Amniotic stem cell (primary cell): ENCODE measurements at regions not wholly inside any gene's neighbourhood (a gene's known extent, or its start where the extent isn't known, plus 50 kb on each side); places are given as distances from the start of the nearest gene placed in this dataset.
A peak's percentile ranks its signal among the peaks of the same experiment; 100 is the strongest.

Experiments used
- DNase-seq: peaks from one replicate; lab custom pipeline; 2025; lab: John Stamatoyannopoulos, UW

DNA sequence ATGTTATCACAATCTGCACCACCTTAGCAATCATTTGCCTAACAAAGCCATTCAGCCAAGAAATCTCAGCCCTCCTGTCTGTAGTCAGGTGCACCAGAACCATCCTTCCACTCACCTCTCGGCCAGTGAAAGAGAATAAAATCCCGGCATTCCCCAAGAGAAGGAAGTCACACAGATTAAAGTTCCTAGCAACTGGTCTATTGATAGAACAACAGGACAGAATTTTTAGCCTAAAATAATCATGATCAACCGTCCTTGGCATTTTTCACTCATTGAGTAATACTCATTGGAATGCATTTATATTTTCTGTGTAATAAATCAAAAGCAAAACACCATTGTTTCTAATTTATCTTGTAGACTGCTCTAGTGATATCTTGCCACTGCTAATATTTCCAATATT lies 85.7 kb upstream of the CDH4 start:
- DNase-seq, result no peak

DNA sequence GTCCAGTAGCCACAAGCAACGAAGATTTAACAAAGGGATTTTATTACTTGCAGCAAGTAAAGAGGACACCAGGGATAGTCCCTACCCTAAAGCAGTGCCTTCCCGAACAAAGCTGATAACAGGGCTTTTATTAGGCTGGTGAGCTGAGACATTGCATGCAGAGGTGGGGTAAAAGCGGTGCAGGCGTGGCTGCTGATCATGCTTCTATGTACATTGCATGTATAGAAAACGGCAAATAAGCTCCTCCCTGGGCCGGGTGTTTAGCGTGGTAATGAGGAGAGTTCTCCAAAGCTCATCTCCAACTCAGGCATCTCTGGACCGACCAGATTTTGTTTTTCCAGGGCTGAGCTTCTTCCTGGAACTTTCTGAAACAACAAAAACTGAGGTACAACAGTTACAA lies 83.5 kb upstream of the CDH4 start:
- DNase-seq, result no peak

DNA sequence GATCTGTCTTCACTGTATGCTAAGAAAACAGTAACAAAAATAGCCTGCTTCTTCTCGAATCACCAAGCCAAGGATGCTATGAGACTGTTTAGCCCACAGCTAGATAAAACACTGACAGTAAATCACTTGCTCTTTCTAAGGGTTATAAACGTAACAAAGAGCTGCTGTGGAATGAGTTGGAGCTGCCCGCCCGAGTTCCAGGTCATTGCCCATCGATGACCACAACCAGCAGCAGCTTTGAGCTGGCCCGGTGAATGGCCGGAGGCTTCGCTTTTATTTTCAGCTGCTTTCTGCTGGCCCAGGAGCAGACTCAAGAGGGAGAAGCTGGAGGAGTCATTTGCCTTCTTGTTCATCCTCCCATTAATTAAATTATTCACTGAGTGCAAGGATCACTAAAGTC lies 82.2 kb upstream of the CDH4 start:
- DNase-seq, result no peak

DNA sequence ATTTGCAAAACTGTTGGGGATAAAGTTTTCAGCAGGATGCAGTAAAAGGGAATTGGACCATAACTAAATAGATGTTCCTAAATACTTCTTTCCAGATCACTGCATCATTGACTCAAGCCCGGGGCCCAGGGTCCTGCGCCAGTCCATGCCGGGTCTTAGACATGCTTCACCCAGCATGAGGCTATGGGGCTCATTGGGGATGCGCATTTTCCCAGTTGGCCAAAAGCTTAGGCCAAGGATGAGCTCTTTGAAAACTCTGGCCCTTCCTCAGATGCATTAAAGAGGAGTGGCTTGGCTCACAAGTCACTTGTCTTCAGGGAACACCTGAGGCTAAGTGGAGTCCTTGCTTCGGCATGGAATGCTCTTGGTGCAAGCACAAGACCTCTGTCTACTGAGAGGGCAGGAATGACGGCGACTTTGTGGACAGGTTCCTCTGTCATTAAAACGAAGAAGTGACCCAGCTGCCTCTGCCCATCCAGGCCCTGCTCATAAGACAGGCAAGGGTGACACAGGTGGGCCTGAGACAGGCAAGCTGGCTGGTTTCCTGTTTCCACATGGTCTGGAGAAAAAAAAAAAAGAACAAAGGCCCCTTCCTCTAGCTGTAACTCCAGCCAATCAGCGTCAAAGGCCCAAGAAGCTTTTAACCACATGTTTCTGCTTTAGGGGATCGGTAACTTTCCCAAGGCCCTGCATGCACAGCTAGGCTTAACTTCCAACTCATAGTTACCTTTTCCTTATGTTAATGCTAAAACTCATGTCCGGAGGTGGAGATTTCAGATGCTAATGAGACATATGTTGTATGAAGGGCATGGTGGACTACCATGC lies 81.4 kb upstream of the CDH4 start:
- DNase-seq, result no peak

DNA sequence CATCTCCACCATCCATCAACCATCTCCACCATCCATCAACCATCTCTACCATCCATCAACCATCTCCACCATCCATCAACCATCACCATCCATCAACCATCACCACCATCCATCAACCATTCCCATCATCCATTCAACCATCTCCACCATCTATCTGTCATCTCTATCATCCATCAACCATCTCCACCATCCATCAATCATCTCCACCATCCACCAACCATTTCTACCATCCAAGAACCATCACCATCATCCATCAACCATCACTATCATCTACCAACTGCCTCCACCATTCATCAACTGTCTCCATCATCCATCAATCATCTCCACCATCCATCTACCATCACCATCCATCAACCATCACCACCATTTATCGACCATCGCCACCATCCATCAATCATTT lies 78.8 kb upstream of the CDH4 start:
- no peak for DNase-seq

DNA sequence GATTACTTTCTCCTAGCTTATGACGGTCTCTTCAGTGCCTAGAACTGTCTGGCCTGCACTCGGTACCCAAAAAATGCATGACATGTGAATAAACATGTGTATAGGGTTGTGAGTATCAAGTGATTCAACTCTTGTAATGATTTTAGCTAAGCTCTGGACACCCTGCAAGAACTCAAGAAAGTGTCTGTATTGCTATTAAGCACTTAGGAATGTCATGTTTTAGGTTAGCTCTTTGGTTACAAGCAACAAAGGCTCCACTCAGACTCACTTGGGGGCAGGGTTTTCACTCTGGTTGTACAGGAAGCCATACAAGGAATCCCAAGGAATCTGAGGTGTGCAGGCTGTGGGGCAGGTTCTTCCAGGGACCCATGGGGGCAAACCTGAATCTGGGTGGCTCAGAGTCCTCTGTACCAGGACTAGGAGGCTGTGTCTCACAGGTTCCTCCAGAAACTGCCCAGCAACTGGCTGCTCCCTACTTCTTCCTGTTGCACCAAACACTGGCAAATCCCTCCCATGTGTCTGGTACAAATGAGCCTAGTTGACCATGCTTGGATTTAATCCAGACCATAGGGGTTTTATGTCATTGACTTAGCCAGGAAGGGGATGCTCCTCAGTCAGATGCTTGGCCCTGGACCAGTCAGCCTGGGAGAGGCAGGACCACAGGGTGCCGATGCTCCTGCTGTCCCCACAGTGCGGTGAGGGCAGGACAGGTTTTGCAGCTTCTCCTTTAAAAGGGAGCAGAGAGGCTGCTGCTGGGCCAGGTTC lies 77.9 kb upstream of the CDH4 start:
- DNase-seq, result no peak

DNA sequence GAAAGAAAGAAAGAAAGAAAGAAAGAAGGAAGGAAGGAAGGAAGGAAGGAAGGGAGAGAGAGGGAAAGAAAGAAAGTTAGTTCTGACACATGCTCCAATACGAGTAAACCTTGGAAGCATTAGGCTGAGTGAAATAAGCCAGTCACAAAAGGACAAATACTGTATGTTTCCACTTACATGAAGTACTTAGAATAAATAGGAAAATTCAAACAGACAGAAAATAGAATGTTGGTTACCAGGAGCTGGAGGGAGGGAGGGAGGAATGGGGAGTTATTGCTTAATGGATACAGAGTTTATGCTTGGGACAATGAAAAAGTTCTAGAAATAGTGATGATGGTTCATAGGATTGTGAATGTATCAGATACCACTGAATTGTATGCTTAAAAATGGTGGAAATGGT lies 75.2 kb upstream of the CDH4 start:
- no peak for DNase-seq

DNA sequence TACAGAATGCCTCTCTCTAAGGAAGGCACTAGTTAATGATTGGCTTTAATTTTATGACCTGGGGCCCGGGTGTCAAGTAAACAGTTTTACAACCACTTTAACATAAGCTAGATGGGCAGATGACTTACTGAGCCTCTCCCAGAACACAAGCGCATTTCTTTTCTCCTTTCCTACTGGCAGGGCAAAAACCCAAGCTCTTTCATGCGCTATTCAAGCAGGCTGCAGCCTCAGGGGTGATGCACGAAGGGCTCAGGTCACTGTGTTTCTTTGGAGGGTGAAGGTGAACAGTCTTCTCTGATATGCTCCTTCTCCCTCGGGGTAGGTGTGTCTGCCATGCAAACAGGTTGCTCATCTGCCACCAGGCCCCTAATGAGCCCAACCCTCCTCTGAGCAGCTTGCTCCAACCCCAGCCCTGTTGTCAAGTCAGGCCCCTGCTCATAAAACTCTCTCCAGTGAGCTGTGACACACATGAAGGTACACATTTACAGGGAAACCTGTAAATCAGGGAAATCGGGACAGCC lies 73.5 kb upstream of the CDH4 start:
- no peak for DNase-seq

DNA sequence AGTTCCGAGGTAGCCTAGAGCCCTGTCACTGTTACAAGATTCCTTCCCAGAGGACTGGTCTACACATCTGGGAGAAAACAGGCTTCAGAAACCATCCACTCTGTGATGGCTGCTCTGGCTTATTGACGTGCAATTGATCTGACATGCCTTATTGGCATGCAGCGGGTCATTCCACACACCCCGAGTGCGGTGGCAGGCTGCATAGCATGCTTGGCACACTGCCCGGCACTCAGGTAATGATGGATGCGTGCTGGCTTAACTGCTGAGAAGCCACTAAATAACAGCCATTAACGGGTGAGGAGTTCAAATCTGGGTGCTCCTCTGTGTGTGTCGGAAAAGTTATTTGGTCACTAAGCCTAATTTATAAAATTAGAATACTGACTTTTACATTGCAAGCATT lies 67.9 kb upstream of the CDH4 start:
- DNase-seq, result no peak

DNA sequence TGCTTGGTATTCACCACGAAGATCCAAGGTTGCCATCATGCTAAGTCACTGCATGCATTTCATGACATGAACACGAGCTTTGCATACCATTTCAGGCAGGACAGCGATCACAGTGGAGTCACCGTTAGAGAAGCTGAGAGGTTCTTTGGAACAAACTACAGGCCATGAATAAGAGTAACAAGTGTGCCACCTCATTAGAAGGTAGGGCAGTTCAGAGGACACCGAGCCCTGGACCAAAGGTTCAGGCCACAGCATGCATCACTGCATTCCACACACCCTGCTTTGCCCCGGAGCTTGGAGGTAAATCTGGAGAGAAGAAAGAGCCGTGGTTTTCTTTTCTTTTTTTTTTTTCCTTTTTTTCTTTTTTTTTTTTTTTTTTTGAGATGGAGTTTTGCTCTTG lies 66.9 kb upstream of the CDH4 start:
- DNase-seq, result no peak

DNA sequence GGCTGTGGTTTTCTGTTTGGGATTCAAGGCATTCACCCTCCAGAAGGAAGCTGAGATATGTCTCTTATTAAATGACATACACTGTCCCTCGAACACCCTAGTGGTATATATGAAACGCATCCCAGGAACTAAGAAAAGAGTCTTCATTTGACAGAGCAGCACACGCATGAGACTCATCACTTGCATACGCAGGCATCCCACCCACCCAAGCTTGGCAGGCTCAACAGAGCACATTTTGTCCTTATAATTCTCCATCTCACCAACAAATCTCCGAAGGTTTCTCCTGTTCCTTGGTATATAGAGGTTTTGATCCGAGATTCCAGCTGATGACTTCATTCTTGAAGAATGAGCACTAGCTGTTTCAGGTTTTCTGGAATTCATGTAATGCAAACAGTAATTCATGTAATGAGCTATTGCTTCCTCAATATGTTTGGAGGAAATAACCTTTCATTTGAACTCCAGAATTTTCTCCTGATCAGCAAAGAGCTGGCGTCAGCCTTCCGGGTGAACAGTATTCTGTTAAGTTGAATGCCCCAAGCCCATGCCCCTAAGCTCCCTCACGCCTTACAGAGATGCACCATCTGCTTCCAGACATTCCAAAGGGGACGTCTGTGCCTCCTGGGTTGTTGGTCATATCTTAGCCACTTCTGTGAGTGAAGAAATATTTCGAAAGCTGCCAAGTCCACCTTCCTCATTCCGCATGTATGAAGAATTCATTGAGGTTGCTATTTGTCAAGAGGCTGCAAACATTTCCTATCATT lies 66.0 kb upstream of the CDH4 start:
- peak; percentile 47 for DNase-seq

DNA sequence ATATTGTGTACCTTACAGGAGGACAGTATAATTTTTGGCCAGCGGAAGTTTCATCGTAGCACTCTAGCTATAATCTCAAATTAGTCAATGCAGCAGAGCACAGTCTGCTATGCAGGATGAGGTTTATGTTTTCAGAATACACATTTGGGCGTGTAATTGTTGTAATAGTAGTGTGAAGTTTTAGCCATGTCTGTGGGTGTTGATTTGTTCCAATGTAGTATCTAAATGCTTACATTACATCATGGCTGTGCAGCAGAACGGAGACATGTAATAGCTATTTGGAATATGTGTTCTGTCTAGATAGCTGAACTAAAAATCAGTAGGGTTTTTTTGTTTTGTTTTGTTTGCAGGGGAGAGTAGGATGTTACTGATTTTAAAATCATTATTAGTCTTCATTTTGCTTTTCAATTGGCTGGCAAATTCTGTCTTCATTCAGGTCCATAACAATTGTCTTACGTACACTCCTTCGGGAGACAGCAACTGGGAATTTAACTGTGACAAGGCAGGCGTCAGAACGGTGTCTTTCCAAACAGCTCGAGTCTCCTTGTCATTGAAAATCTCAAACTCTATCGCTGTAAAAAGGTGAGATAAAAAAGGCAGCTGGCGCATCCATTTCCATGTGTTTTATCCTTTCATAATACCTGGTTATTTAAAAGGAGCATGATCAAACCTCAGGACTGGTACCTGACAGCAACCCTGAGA lies 65.1 kb upstream of the CDH4 start:
- no peak for DNase-seq

DNA sequence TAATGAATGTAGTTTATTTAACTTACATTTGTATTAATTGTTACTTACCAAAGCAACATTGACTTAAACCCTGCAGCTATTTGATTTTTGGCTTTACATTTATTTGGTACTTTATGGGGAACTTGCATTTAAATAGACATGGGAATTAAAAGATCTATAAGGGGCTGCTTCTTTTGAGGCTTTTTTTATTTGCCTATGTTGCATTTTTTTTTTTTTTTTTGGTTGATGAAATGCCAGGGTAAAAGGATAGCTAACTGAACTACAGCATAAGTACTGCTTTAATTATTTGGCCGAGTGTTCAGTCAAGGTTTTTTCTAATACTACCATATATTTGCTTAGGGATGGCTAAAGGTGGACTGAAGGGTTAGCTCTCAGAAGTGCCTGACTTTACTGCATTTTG lies 62.5 kb upstream of the CDH4 start:
- DNase-seq, result no peak

DNA sequence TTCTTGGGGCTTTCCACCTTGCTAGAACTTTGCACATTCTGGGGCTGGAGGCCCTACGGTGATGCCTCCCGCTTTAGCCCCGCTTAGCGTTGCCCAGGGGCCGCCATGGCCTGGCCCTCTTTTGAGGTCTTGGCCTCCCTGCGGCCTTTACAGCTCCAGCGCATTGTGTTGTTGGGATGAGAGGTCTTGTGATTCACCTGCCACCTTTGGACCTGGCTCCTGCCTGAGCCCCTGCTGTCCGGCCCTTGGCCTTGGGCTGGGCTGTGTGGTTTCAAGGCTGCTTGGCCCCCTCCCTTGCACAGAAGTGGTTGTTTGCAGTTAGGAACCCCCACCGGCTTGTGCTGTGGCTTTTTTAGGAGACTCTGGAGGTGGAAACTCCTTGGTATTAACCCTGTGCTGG lies 61.0 kb upstream of the CDH4 start:
- DNase-seq, result no peak

DNA sequence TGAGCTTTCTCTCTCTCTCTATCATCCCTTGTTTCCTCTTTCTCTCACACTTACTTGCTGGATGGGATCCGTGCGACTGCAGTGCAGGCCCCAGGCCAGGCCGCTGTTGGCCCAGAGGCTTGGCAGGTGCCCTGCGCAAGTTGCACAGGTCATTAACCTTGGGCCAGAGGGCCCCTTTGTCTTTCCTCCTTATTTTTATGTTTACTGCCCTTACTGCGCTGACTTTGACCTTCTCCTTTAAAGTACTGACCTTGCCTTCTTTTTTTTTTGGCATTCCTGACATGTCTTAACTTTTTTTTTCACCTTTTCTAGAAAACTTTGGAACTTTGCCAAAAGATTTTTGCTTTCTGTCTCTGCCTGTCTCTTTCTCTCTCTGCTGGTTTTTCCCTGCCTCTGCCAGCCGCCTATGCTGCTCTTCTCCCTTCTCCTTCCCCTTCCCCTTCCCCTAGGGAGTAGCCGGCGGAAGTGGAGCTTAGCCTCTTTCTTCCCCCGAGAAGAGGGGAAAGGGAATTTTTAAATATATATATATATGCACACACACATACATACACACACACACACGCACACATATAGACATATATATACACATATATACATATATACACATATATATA lies 59.6 kb upstream of the CDH4 start:
- no peak for DNase-seq

DNA sequence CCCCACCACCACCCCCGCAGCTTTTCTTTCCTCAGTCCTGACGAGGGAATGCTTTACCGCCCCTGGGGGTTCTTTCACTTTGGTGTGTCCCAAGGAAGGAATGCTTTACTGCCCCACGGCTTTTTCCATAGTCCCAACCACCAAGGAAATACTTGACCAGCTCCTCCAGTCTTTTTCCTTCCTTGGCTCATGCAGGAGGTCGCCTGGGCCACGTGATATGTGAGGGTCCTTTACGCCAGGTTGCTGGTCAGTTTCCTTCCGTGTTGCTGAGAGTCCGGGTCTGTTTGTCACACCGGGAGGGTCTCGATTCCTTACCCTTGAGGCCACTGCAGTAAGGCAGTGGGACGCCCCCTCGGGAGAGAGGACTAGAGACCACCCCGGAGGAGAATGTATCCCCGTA lies 58.9 kb upstream of the CDH4 start:
- DNase-seq, result no peak
